ENCODE measurements at regions not wholly inside any gene's neighbourhood (a gene's known extent, or its start where the extent isn't known, plus 50 kb on each side); places are given as distances from the start of the nearest gene placed in this dataset.
A peak's percentile ranks its signal among the peaks of the same experiment; 100 is the strongest.

DNA sequence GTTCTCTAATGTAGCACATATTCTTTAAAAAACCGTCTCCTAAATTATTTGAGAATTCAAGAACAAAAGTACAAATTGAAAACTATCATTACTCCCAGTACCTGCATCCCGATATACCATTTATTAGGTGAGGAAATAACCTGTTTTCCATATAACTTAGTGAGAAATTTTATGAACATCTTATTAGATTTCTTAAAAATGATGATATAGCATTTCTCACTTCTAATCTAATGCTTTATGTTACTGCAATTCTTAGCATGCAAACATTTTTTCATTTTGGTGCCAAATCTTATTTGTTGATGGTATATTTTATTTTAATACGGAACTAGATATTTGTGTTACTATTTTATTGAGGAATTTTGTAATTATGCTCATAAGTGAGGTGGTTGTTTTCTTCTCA lies 1321.3 kb upstream of the SLC10A2 start:
- no peak overlapping the region for H3K27ac ChIP-seq
- H3K9me3 ChIP-seq (ENCODE audit: low read depth) = no peaks in the 10 kb centered on the region
- TF ChIP-seq, protein P1, sequence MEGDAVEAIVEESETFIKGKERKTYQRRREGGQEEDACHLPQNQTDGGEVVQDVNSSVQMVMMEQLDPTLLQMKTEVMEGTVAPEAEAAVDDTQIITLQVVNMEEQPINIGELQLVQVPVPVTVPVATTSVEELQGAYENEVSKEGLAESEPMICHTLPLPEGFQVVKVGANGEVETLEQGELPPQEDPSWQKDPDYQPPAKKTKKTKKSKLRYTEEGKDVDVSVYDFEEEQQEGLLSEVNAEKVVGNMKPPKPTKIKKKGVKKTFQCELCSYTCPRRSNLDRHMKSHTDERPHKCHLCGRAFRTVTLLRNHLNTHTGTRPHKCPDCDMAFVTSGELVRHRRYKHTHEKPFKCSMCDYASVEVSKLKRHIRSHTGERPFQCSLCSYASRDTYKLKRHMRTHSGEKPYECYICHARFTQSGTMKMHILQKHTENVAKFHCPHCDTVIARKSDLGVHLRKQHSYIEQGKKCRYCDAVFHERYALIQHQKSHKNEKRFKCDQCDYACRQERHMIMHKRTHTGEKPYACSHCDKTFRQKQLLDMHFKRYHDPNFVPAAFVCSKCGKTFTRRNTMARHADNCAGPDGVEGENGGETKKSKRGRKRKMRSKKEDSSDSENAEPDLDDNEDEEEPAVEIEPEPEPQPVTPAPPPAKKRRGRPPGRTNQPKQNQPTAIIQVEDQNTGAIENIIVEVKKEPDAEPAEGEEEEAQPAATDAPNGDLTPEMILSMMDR (IDR thresholded peaks at IDR 0.05; ENCODE audit: low read depth, low read length) = no peak
- no peak overlapping the region for H3K4me3 ChIP-seq
- no peaks in the 10 kb centered on the region for H3K4me1 ChIP-seq (ENCODE audit: low read depth)
- no peaks in the 10 kb centered on the region for H3K36me3 ChIP-seq
- no peaks in the 10 kb centered on the region for H3K27me3 ChIP-seq
- DNase-seq (ENCODE audit: low read depth in 1 of 2, low spot score in 1 of 2) = no peak

DNA sequence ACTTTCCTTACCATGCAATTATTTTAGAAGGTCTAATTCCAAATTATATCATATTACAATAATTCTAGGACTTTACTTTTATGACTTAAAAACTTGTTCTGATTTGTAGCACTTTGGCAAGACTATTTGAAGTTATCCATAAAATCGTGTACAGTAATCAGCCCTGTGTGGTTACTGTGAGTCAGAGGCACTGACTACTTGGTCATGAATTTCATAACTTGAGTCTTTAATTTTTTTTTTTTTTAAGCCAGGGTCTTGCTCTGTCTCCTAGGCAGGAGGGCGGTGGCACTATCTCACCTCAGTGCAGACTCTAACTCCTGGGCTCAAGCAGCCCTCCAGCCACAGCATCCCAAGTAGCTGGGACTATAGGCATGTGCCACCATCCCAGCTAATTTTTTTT lies 1319.2 kb upstream of the SLC10A2 start:
- H3K27me3 ChIP-seq = no peaks in the 10 kb centered on the region
- H3K27ac ChIP-seq = no peak overlapping the region
- no peaks in the 10 kb centered on the region for H3K36me3 ChIP-seq
- no peak overlapping the region for H3K4me3 ChIP-seq
- TF ChIP-seq, protein P1 (IDR thresholded peaks at IDR 0.05; ENCODE audit: low read depth, low read length) = no peak
- DNase-seq (ENCODE audit: low read depth in 1 of 2, low spot score in 1 of 2) = peak in 1 of 2 donors; percentile 68
- H3K4me1 ChIP-seq (ENCODE audit: low read depth) = no peaks in the 10 kb centered on the region
- no peaks in the 10 kb centered on the region for H3K9me3 ChIP-seq (ENCODE audit: low read depth)

DNA sequence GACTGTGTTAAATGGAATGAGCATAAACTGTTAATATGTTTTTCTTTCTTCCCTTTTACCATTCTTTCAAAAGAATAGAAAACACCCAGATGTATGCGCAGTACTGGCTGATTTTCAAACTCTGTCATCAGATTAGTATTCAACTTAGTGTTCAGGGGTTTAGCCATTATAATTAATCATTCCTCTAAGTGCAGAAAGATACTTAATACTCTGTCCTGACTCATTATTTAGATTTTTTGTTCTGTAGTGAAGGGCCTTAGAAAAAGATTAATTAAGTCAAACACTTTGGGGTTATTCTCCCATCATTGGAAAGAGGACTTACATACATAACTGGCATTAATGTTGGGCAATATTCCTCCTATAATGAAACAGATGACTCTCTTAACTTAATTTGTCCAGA lies 1316.7 kb upstream of the SLC10A2 start:
- Histone ChIP-seq H3K36me3 (no peaks in the 10 kb centered on the region), H3K9me3 (ENCODE audit: low read depth) (no peaks in the 10 kb centered on the region), H3K4me3 (no peak overlapping the region), H3K4me1 (ENCODE audit: low read depth) (no peaks in the 10 kb centered on the region), H3K27ac (no peak overlapping the region), H3K27me3 (no peaks in the 10 kb centered on the region)
- TF ChIP-seq, protein P1 (IDR thresholded peaks at IDR 0.05; ENCODE audit: low read depth, low read length) = no peak
- DNase-seq (ENCODE audit: low read depth in 1 of 2, low spot score in 1 of 2) = peak in 1 of 2 donors; percentile 18

DNA sequence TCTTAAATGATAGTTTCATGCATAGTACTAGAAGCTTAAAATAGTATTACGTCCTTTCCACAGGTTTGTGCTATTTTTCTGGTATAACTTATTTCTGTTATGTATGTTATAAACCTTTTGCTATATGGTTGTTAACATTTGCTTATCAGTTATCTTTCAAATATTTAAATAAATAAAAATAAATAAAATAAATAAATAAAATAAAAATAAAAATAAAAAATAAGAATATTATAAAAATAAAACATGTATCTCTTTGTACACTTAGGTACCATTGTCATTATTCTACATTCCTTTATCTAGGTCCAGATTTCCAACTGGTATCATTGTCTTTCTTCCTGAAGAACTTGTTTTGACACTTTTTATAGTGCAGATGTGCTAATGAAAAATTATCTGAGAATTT lies 1310.4 kb upstream of the SLC10A2 start:
- no peaks in the 10 kb centered on the region for H3K9me3 ChIP-seq (ENCODE audit: low read depth)
- H3K4me1 ChIP-seq (ENCODE audit: low read depth) = no peaks in the 10 kb centered on the region
- no peak overlapping the region for H3K4me3 ChIP-seq
- TF ChIP-seq, protein P1 (IDR thresholded peaks at IDR 0.05; ENCODE audit: low read depth, low read length) = no peak
- no peaks in the 10 kb centered on the region for H3K27me3 ChIP-seq
- DNase-seq (ENCODE audit: low read depth in 1 of 2, low spot score in 1 of 2) = no peak
- no peaks in the 10 kb centered on the region for H3K36me3 ChIP-seq
- no peak overlapping the region for H3K27ac ChIP-seq

DNA sequence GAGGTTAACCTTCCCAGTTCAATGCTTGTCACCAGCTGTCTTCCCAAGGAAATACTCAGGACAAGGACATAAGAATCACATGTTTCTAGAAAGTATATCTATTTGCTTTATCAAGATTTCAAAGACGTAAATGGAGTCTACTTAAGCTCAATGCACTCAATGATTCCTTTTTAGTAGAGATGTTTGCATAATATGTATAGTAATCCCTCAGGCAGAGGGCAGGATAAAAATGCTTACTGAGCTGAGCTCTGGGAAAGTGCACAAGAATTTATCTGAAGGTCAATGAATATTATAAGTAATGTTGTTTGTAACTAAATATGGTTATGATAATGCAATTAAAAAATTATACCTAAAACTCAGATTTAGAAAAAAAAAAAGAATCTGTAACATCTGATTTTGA lies 1309.4 kb upstream of the SLC10A2 start:
- Histone ChIP-seq H3K9me3 (ENCODE audit: low read depth) (no peaks in the 10 kb centered on the region), H3K4me3 (no peak overlapping the region), H3K27me3 (no peaks in the 10 kb centered on the region), H3K4me1 (ENCODE audit: low read depth) (no peaks in the 10 kb centered on the region), H3K27ac (no peak overlapping the region), H3K36me3 (no peaks in the 10 kb centered on the region)
- TF ChIP-seq, protein P1 (IDR thresholded peaks at IDR 0.05; ENCODE audit: low read depth, low read length) = no peak
- no peak for DNase-seq (ENCODE audit: low read depth in 1 of 2, low spot score in 1 of 2)

DNA sequence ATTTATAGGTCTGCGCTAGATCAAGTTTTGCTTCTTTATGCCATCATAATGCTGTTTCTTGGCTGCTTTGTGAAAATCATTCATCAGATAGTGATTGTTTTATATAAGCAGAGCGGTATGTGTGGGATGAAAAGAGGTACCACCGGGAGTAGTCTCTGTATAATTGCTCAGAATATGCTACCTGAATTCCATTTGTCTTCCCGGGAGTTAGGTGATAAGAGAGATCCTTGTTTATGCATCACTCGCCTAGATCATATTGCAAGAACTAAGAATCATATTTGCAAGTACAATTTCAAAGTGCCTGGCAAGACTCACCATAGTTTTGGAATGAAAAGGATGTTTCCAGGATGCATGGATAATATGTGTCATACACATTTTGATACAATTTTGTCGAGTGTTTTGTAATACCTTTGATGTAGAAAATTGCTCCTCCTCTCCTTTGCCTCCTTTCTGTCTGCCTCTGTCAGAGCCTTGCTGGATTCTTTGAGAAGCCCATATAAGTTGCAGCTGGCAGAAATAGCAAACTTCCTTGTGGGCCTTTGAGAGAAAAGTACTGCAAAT lies 1306.0 kb upstream of the SLC10A2 start:
- Histone ChIP-seq H3K36me3 (no peaks in the 10 kb centered on the region), H3K27ac (no peak overlapping the region), H3K27me3 (no peaks in the 10 kb centered on the region), H3K4me3 (no peak overlapping the region), H3K4me1 (ENCODE audit: low read depth) (no peaks in the 10 kb centered on the region), H3K9me3 (ENCODE audit: low read depth) (no peaks in the 10 kb centered on the region)
- TF ChIP-seq, protein P1 (IDR thresholded peaks at IDR 0.05; ENCODE audit: low read depth, low read length) = no peak
- peak; percentile 3 to 9 for DNase-seq (ENCODE audit: low read depth in 1 of 2, low spot score in 1 of 2)

All from cardiac muscle cell (in vitro differentiated cells and primary cell).